HepG2 (cell line): ENCODE measurements at regions not wholly inside any gene's neighbourhood (a gene's known extent, or its start where the extent isn't known, plus 50 kb on each side); places are given as distances from the start of the nearest gene placed in this dataset.

ENCODE experiments used
- ATAC-seq: fragments of 200-7000 bp; cut with Tn5 transposase; 3 replicates; pipeline ENCODE4 v1.9.1; 2020; ENCODE audit warnings: mild to moderate bottlenecking, moderate library complexity
- BruUV-seq: library from RNA; stranded (reverse); fragments of 400-500 nt; replicated peaks from 2 replicates; lab custom pipeline; 2021; lab: Mats Ljungman, UMichigan
- CTCF ChIA-PET: fragments of 300-600 bp; formaldehyde crosslinking; extraction: SDS; loops from one replicate; lab custom pipeline; 2021; ENCODE audit warnings: low total read pairs, inconsistent platforms, low intra/inter-chr PET ratio; lab: Yijun Ruan, JAX
- POLR2A ChIA-PET: fragments of 350-600 bp; sonication (Branson Sonifier 250); formaldehyde crosslinking; loops from one replicate; lab custom pipeline; 2020; ENCODE audit warnings: antibody characterized with exemption, inconsistent platforms; lab: Yijun Ruan, JAX
- DNase-seq: peaks from one replicate; pipeline ENCODE4 v3.0.0-alpha.2; 2015; ENCODE audit warnings: low spot score
- FAIRE-seq: peaks from 3 replicates; lab custom pipeline; 2011; peaks lifted over from hg19 to GRCh38; lab: Jason Lieb, UNC
- H2AFZ ChIP-seq: one replicate; pipeline ENCODE4 v1.6.1; 2011; ENCODE audit warnings: low read length, inconsistent platforms
- H3K27ac ChIP-seq: fragments of 300-600 bp; 3 replicates; pipeline ENCODE4 v1.8.0; 2011; ENCODE audit warnings: mixed run types, mild to moderate bottlenecking, mixed read lengths, low read length, inconsistent platforms; ENCODE audit not compliant: insufficient read depth; ENCODE audit errors: extremely low read length
- H3K27me3 ChIP-seq, 2 experiments: fragments of 200-600 bp in 1 of 2; 2 replicates in 1 of 2; 3 replicates in 1 of 2; pipeline versions ENCODE4 v1.6.0 to v1.8.0; 2011; ENCODE audit warnings: low read length in 2 of 2, mild to moderate bottlenecking in 2 of 2, moderate library complexity in 2 of 2, inconsistent platforms in 1 of 2; ENCODE audit not compliant: insufficient read depth in 2 of 2, control insufficient read depth in 1 of 2
- H3K36me3 ChIP-seq, 2 experiments: fragments of 200-600 bp in 1 of 2; replicated peaks in 1 of 2; 2 replicates in 1 of 2; 3 replicates in 1 of 2; pipeline versions ENCODE4 v1.5.1 to v1.8.0; 2011; ENCODE audit warnings: low read length in 2 of 2, inconsistent platforms in 1 of 2; ENCODE audit not compliant: insufficient read depth in 2 of 2, control insufficient read depth in 1 of 2
- H3K4me1 ChIP-seq: 2 replicates; pipeline ENCODE4 v1.5.1; 2012; ENCODE audit warnings: low read length, inconsistent platforms; ENCODE audit not compliant: insufficient read depth
- H3K4me2 ChIP-seq: 2 replicates; pipeline ENCODE4 v1.6.0; 2011; ENCODE audit warnings: low read depth, low read length, inconsistent platforms
- H3K4me3 ChIP-seq, 3 experiments: fragments of 200-600 bp in 1 of 3; sonication (generic), shearing (Covaris generic) in 1 of 3; replicated peaks in 1 of 3; 2 replicates each; pipeline ENCODE4 v1.5.1; 2011 to 2016; ENCODE audit warnings: low read length in 3 of 3, inconsistent platforms in 2 of 3, low read depth in 2 of 3, mild to moderate bottlenecking in 2 of 3, control low read depth in 1 of 3, mixed read lengths in 1 of 3; ENCODE audit not compliant: insufficient read depth in 1 of 3
- H3K79me2 ChIP-seq: one replicate; pipeline ENCODE4 v1.6.1; 2011; ENCODE audit warnings: low read length, inconsistent platforms; ENCODE audit not compliant: insufficient read depth
- H3K9ac ChIP-seq: 2 replicates; pipeline ENCODE4 v1.6.0; 2011; ENCODE audit warnings: mild to moderate bottlenecking, low read depth, low read length, inconsistent platforms; ENCODE audit not compliant: insufficient read depth
- H3K9me3 ChIP-seq: 2 replicates; pipeline ENCODE4 v1.5.1; 2012; ENCODE audit warnings: mild to moderate bottlenecking, low read length
- H4K20me1 ChIP-seq: 2 replicates; pipeline ENCODE4 v1.6.0; 2011; ENCODE audit warnings: inconsistent platforms, mild to moderate bottlenecking, low read length, moderate library complexity; ENCODE audit not compliant: insufficient read depth
- TERF1 ChIP-seq: sonication (generic); formaldehyde crosslinking; IDR thresholded peaks from 2 replicates; pipeline ENCODE4 v1.8.0; 2022; ENCODE audit warnings: mild to moderate bottlenecking, missing genetic modification reagents, moderate library complexity
- ZNF772 ChIP-seq: sonication (generic); formaldehyde crosslinking; IDR thresholded peaks from 2 replicates; pipeline ENCODE4 v1.5.0; 2020; ENCODE audit warnings: mild to moderate bottlenecking, missing genetic modification reagents
- WGBS: methylation state at CpG from one replicate; pipeline ENCODE4 v1.1.6; 2017; ENCODE audit warnings: low lambda C conversion rate; 5-methylcytosine and 5-hydroxymethylcytosine counted together
- in situ Hi-C: cut with HindIII; loops from 2 replicates; pipeline ENCODE4 v1.10.0; 2017; ENCODE audit warnings: low pct_unique_long_range_greater_than_20kb; ENCODE audit not compliant: extremely low pct_ligation_motif_present
- intact Hi-C: fragments of 100-400 bp; cut with micrococcal nuclease; formaldehyde crosslinking; loops from one replicate; pipeline ENCODE4 v1.10.0; 2022; ENCODE audit not compliant: unreplicated experiment
- TF ChIP-seq, protein P1 (sequence below): IDR thresholded peaks from 2 replicates; pipeline ENCODE4 v1.6.1; 2016; ENCODE audit warnings: low read depth, missing genetic modification reagents, missing compliant biosample characterization

DNA sequence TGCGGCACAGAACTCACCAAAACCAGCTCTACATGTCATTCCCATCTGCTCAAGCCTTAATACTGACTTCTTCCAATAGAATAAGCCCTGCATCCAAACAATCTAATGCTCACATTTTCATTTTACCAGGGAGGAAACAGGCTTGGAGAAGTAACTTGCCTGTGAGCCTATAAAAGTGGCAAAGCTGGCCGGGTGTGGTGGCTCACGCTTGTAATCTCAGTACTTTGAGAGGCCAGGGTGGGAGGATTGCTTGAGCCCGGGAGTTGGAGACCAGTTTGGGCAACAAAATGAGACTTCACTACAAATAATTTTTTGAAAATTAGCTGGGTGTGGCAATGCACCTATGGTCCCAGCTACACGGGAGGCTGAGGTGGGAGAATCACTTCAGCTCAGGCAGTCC lies 133.7 kb downstream of the LY86 start:
- no peak for FAIRE-seq
- Histone ChIP-seq H2AFZ (no peak overlapping the region), H3K4me2 (no peak overlapping the region), H3K36me3 (no peaks in the 10 kb centered on the region), H3K4me3 (no peak overlapping the region), H3K27me3 (no peaks in the 10 kb centered on the region; a peak in 2 of 5 replicates)
- in situ Hi-C loops (loop anchor here (5.0 kb wide), 1 partner anchor 520 kb away; no protein-coding TSS in a partner anchor), intact Hi-C loops (loop anchor here (10.0 kb wide), 1 partner anchor 383 kb away; the partner anchor contains the start of gene RREB1)
- 60% methylated on average over 5 of the region's 5 CpGs for WGBS
- TF ChIP-seq ZNF772 (no peak), TERF1 (CRISPR knock-in tag) (no peak)
- TF ChIP-seq, protein P1, sequence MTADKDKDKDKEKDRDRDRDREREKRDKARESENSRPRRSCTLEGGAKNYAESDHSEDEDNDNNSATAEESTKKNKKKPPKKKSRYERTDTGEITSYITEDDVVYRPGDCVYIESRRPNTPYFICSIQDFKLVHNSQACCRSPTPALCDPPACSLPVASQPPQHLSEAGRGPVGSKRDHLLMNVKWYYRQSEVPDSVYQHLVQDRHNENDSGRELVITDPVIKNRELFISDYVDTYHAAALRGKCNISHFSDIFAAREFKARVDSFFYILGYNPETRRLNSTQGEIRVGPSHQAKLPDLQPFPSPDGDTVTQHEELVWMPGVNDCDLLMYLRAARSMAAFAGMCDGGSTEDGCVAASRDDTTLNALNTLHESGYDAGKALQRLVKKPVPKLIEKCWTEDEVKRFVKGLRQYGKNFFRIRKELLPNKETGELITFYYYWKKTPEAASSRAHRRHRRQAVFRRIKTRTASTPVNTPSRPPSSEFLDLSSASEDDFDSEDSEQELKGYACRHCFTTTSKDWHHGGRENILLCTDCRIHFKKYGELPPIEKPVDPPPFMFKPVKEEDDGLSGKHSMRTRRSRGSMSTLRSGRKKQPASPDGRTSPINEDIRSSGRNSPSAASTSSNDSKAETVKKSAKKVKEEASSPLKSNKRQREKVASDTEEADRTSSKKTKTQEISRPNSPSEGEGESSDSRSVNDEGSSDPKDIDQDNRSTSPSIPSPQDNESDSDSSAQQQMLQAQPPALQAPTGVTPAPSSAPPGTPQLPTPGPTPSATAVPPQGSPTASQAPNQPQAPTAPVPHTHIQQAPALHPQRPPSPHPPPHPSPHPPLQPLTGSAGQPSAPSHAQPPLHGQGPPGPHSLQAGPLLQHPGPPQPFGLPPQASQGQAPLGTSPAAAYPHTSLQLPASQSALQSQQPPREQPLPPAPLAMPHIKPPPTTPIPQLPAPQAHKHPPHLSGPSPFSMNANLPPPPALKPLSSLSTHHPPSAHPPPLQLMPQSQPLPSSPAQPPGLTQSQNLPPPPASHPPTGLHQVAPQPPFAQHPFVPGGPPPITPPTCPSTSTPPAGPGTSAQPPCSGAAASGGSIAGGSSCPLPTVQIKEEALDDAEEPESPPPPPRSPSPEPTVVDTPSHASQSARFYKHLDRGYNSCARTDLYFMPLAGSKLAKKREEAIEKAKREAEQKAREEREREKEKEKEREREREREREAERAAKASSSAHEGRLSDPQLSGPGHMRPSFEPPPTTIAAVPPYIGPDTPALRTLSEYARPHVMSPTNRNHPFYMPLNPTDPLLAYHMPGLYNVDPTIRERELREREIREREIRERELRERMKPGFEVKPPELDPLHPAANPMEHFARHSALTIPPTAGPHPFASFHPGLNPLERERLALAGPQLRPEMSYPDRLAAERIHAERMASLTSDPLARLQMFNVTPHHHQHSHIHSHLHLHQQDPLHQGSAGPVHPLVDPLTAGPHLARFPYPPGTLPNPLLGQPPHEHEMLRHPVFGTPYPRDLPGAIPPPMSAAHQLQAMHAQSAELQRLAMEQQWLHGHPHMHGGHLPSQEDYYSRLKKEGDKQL (CRISPR knock-in tag): no peak
- TF ChIP-seq, all 625 proteins: peak for 0
- Histone ChIP-seq H4K20me1 (no peaks in the 10 kb centered on the region), H3K9ac (no peak overlapping the region), H3K79me2 (no peaks in the 10 kb centered on the region), H3K9me3 (no peaks in the 10 kb centered on the region), H3K27ac (no peak overlapping the region), H3K4me1 (peaks cover 31% of the 10 kb centered on the region)
- ATAC-seq (no peak), DNase-seq (no peak)
- no TSS peak for BruUV-seq
- ChIA-PET POLR2A (interaction anchor here (0.7 kb wide), 1 partner anchor 485 kb away, joined by 3 read pairs; no protein-coding TSS in a partner anchor), CTCF (no interaction called here)
